Stomach (tissue), 4 donors: ENCODE measurements at regions not wholly inside any gene's neighbourhood (a gene's known extent, or its start where the extent isn't known, plus 50 kb on each side); places are given as distances from the start of the nearest gene placed in this dataset.

ENCODE experiments used
- CTCF ChIP-seq, 7 experiments: fragments of 450-650 bp in 4 of 7; fragments of 200-600 bp in 3 of 7; sonication (generic) in 3 of 7; IDR thresholded peaks; one replicate each; pipeline ENCODE4 v1.5.1; 2016 to 2019; ENCODE audit warnings: antibody characterized with exemption in 7 of 7, control low read depth in 2 of 7, mild to moderate bottlenecking in 1 of 7
- EP300 ChIP-seq: sonication (generic); formaldehyde crosslinking; IDR thresholded peaks from one replicate; pipeline ENCODE4 v1.6.1; 2017; ENCODE audit warnings: antibody characterized with exemption
- POLR2A ChIP-seq, 4 donors: fragments of 450-650 bp; IDR thresholded peaks; one replicate each; pipeline ENCODE4 v1.6.1; 2016; ENCODE audit warnings: antibody characterized with exemption in 4 of 4, control low read depth in 2 of 4, mild to moderate bottlenecking in 1 of 4, moderate library complexity in 1 of 4
- POLR2AphosphoS5 ChIP-seq, 3 donors: sonication (generic); formaldehyde crosslinking; IDR thresholded peaks; one replicate each; pipeline ENCODE4 v1.6.1; 2016; ENCODE audit warnings: antibody characterized with exemption in 3 of 3

- TF ChIP-seq CTCF (IDR thresholded peaks at IDR 0.05) (no peak), POLR2A (IDR thresholded peaks at IDR 0.05) (no peak), POLR2AphosphoS5 (IDR thresholded peaks at IDR 0.05) (no peak), EP300 (no peak)
These were observed 85.0 kb upstream of the TOP1 start for GRCh38 chr20:40943591-40943990.
